Lower lobe of right lung (tissue), 2 donors: ENCODE measurements at regions not wholly inside any gene's neighbourhood (a gene's known extent, or its start where the extent isn't known, plus 50 kb on each side); places are given as distances from the start of the nearest gene placed in this dataset.

ENCODE experiments used
- ATAC-seq, 2 donors: fragments of 200-7000 bp; cut with Tn5 transposase; one replicate each; pipeline ENCODE4 v1.9.1; 2020 to 2022; ENCODE audit warnings: mild to moderate bottlenecking in 2 of 2, moderate library complexity in 2 of 2
- DNase-seq: peaks from one replicate; pipeline ENCODE4 v3.0.0-alpha.2; 2020
- H3K27ac ChIP-seq: fragments of 200-600 bp; one replicate; pipeline ENCODE4 v1.8.0; 2022
- H3K27me3 ChIP-seq: fragments of 200-600 bp; one replicate; pipeline ENCODE4 v1.8.0; 2022; ENCODE audit warnings: low read depth
- H3K36me3 ChIP-seq: fragments of 200-600 bp; one replicate; pipeline ENCODE4 v1.8.0; 2022; ENCODE audit warnings: mild to moderate bottlenecking
- H3K4me1 ChIP-seq: fragments of 200-600 bp; one replicate; pipeline ENCODE4 v1.8.0; 2022
- H3K4me3 ChIP-seq: fragments of 200-600 bp; one replicate; pipeline ENCODE4 v1.8.0; 2022; ENCODE audit warnings: mild to moderate bottlenecking
- H3K9me3 ChIP-seq: fragments of 200-600 bp; one replicate; pipeline ENCODE4 v1.8.0; 2022
- intact Hi-C: fragments of 100-400 bp; cut with DNase I; formaldehyde crosslinking; loops from one replicate; pipeline ENCODE4 v1.11.0; 2022
- TF ChIP-seq, protein P1 (sequence below): fragments of 200-600 bp; IDR thresholded peaks from one replicate; pipeline ENCODE4 v1.8.0; 2022; ENCODE audit warnings: antibody characterized with exemption, mild to moderate bottlenecking
- donor health status: DM: no; HTN: yes; CAD: no; lungs with severe emphysema.

DNA sequence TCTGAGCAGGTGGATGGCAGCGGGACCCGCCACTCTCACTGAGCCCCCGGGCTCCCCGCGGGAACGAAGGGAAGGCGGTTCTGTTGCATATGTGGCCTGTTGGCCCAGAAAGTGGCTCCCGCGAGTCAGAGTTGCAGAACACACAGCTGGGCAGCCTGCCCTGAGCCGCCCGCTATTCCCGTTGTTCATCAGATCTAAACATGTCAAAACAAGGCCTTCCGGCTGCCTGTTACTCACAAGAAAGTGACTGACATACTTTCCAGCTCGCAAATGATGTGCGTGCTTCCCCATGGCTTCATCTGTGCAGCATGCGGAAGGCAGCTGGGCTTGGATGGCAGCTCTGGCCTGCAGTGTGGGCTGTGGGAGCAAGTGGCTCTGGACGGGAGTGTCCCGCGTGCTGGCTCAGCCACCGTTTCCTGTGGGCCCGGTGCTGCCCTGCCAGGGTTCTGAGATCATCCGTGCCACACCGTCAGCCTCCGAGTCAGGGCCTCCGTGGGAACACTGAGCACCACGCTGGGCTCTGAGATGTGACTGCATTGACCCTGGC, 227.3 kb downstream of the ERMARD start:
- no peak overlapping the region for H3K4me3 ChIP-seq
- TF ChIP-seq, protein P1, sequence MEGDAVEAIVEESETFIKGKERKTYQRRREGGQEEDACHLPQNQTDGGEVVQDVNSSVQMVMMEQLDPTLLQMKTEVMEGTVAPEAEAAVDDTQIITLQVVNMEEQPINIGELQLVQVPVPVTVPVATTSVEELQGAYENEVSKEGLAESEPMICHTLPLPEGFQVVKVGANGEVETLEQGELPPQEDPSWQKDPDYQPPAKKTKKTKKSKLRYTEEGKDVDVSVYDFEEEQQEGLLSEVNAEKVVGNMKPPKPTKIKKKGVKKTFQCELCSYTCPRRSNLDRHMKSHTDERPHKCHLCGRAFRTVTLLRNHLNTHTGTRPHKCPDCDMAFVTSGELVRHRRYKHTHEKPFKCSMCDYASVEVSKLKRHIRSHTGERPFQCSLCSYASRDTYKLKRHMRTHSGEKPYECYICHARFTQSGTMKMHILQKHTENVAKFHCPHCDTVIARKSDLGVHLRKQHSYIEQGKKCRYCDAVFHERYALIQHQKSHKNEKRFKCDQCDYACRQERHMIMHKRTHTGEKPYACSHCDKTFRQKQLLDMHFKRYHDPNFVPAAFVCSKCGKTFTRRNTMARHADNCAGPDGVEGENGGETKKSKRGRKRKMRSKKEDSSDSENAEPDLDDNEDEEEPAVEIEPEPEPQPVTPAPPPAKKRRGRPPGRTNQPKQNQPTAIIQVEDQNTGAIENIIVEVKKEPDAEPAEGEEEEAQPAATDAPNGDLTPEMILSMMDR, result no peak
- no peaks in the 10 kb centered on the region for H3K9me3 ChIP-seq
- ATAC-seq, result peak; percentile 4 to 16
- peaks cover 17% of the 10 kb centered on the region for H3K4me1 ChIP-seq
- peak; percentile 52 for DNase-seq
- peaks cover 9% of the 10 kb centered on the region for H3K27me3 ChIP-seq
- no peaks in the 10 kb centered on the region for H3K36me3 ChIP-seq
- intact Hi-C loops, result no loop called here
- H3K27ac ChIP-seq, result peak overlapping the region; percentile 32

GRCh38 chr6:169977434-169978265, 226.2 kb downstream of the ERMARD start:
- DNase-seq, result no peak

DNA sequence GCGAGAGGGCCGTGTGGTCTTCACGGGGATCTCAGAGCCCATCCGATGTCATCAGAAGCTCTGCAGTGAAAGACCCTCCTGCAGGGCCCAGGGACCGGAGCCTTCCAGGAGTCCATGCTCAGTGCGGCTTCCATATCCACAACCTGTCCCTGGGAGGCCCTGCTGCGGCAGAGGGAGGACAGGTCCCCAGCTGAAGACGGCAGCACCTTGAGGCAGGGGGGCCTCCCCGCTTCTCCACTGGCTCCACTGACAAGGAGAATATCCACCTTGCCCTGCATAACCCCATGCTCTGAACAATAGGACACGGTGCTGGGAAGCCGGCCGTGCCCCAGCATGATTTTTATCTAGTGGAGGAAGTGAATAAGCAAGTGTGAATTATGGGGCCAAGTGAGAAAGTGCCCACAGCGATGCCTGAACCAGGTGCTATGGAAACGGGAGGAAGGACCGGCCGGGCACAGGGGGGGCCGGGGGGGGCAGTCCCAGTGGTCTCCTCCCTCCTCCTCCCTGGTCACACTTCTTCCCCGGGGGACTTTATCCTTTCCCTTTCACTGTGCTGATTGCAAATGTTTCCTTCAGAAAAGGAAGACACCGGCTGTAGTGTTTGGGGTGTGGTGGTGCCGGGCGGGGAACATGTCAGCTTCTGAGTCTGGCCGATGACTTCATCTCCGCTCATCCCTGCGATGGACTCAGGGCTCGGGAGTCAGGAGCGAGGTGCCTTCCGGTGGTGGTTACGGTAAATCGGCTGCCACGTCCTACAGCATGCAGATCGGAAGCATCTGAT, 225.1 kb downstream of the ERMARD start:
- Histone ChIP-seq H3K27me3 (peaks cover 9% of the 10 kb centered on the region), H3K4me3 (no peak overlapping the region), H3K9me3 (no peaks in the 10 kb centered on the region), H3K27ac (no peak overlapping the region), H3K36me3 (no peaks in the 10 kb centered on the region), H3K4me1 (peaks cover 17% of the 10 kb centered on the region)
- ATAC-seq, result peak; percentile 29 to 41
- TF ChIP-seq, protein P1, result no peak
- peak; percentile 44 for DNase-seq
- intact Hi-C loops, result no loop called here

More at GRCh38 chr6:169977434-169978265, 226.2 kb downstream of the ERMARD start:
- Histone ChIP-seq H3K27ac (peak overlapping the region; percentile 14), H3K4me1 (peaks cover 17% of the 10 kb centered on the region), H3K4me3 (no peak overlapping the region), H3K9me3 (no peaks in the 10 kb centered on the region), H3K27me3 (peaks cover 9% of the 10 kb centered on the region), H3K36me3 (no peaks in the 10 kb centered on the region)
- TF ChIP-seq, protein P1, result no peak
- intact Hi-C loops, result no loop called here
- ATAC-seq, result no peak

GRCh38 chr6:169975701-169976100, 224.3 kb downstream of the ERMARD start:
- TF ChIP-seq, protein P1, result no peak
- H3K36me3 ChIP-seq, result no peaks in the 10 kb centered on the region
- ATAC-seq (no peak), DNase-seq (no peak)
- H3K27ac ChIP-seq, result no peak overlapping the region
- H3K4me1 ChIP-seq, result peaks cover 17% of the 10 kb centered on the region
- peaks cover 9% of the 10 kb centered on the region for H3K27me3 ChIP-seq
- intact Hi-C loops, result no loop called here
- no peak overlapping the region for H3K4me3 ChIP-seq
- H3K9me3 ChIP-seq, result no peaks in the 10 kb centered on the region

- peaks cover 17% of the 10 kb centered on the region for H3K4me1 ChIP-seq
- no peak overlapping the region for H3K27ac ChIP-seq
- H3K27me3 ChIP-seq, result peaks cover 9% of the 10 kb centered on the region
- H3K4me3 ChIP-seq, result no peak overlapping the region
- no peaks in the 10 kb centered on the region for H3K36me3 ChIP-seq
- TF ChIP-seq, protein P1, result no peak
- DNase-seq, result no peak
- ATAC-seq, result no peak
- H3K9me3 ChIP-seq, result no peaks in the 10 kb centered on the region
- intact Hi-C loops, result no loop called here
These were observed 223.9 kb downstream of the ERMARD start for GRCh38 chr6:169975286-169975685.
